Fibroblast of the aortic adventitia (primary cell): ENCODE measurements at regions not wholly inside any gene's neighbourhood (a gene's known extent, or its start where the extent isn't known, plus 50 kb on each side); places are given as distances from the start of the nearest gene placed in this dataset.

Source experiments
- DNase-seq: peaks from one replicate; pipeline ENCODE4 v3.0.0-alpha.2; 2010; ENCODE audit warnings: low read depth
- H3K4me3 ChIP-seq: 2 replicates; pipeline ENCODE4 v1.5.1; 2011; ENCODE audit warnings: low read depth, mild to moderate bottlenecking, control low read depth, low read length, moderate library complexity
- CTCF ChIP-seq: IDR thresholded peaks from 2 replicates; pipeline ENCODE4 v1.5.1; 2011; ENCODE audit warnings: mild to moderate bottlenecking, low read length, control low read depth, inconsistent platforms; ENCODE audit not compliant: insufficient read depth

GRCh38 chr5:123868881-123869280 lies 356.9 kb downstream of the CSNK1G3 start:
- TF ChIP-seq CTCF = no peak
- no peak overlapping the region for H3K4me3 ChIP-seq
- no peak for DNase-seq

GRCh38 chr5:123868267-123868666 lies 356.3 kb downstream of the CSNK1G3 start:
- DNase-seq = no peak

DNA sequence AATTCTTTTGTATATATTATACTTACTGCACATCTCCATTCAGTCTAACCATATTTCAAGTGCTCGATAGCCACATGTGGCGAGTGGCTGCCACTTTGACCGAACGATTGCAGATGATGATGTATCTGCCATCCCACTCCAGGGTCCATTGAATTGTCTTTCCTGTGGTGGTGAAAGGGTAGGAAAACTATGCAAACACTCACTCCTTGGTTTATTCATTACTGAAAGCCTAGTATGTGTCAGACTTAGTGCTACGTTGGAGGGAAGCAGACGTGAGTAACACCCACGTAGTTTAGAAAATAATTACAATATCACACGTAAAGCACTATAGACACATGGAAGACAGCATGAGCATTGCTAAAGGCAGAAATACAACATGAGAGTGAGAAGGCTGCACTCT lies 353.7 kb downstream of the CSNK1G3 start:
- TF ChIP-seq CTCF = no peak
- no peak for DNase-seq
- H3K4me3 ChIP-seq = no peak overlapping the region

More at GRCh38 chr5:123868267-123868666, 356.3 kb downstream of the CSNK1G3 start:
- TF ChIP-seq CTCF = no peak
- no peak overlapping the region for H3K4me3 ChIP-seq

DNA sequence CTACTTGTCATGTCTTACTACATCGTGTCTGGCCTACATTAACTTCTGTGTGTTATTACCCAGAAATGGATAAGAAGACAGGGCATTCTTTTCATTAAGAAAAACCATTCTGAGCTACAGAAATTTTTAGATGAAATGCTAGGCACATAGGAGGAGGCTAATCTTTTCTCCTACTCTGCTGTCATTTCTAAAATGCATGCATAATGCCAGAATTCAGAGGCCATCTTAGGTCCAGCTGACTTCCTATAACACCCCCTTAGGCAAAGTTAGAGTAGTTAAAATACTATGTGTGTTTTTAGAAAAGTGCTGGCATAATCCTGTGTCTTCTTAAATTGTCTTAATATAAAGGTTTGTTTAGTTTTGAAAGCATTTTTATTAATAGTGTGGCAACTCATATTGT lies 352.6 kb downstream of the CSNK1G3 start:
- H3K4me3 ChIP-seq = no peak overlapping the region
- TF ChIP-seq CTCF = no peak

DNA sequence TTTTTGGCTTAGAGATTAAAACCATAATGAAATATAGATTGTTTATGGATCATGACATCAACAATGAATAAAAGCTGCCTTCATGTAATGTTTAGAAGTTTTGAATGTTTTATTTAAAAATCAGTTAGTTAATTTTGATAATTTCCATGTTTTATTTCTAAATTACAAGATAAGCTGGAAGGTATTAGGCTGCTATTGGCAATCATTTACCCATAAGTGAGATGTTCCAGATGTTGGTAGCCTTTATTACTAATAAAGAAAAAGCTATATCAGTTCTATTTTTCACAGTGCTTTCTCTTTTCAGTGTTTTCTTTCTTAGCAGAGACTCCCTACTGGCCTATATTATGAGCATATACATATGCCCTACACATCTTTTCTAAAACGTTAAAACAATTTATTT lies 347.0 kb downstream of the CSNK1G3 start:
- DNase-seq = no peak
- no peak for TF ChIP-seq CTCF
- no peak overlapping the region for H3K4me3 ChIP-seq

More for the DNA sequence above, 352.6 kb downstream of the CSNK1G3 start:
- DNase-seq = no peak

DNA sequence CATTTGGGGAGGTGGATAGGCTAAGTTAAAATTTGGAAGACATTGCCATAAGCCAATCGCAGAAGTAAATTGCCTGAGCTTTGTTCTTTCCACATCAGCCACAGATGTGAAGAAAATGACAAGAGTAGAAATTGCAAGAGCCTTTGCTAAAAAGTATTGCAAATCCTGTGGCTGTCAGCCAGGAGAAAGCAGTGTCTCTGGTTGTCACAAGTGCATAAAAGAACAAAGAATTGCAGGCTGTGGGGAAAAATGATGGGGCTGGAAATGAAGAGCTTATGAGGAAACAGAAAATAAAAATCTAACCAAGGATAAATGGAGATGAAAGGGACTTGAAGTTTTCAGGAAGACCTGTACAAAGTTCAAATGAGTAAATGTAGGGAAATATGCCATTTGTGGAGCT lies 344.8 kb downstream of the CSNK1G3 start:
- DNase-seq = peak; percentile 4
- H3K4me3 ChIP-seq = no peak overlapping the region

More for the DNA sequence above, 344.8 kb downstream of the CSNK1G3 start:
- no peak for TF ChIP-seq CTCF
